BJ (cell line): ENCODE measurements at regions not wholly inside any gene's neighbourhood (a gene's known extent, or its start where the extent isn't known, plus 50 kb on each side); places are given as distances from the start of the nearest gene placed in this dataset.

Experiments used
- CTCF ChIA-PET: fragments of 350-600 bp; formaldehyde crosslinking; extraction: SDS; loops from one replicate; lab custom pipeline; 2021; ENCODE audit warnings: antibody characterized with exemption, inconsistent platforms; lab: Yijun Ruan, JAX
- POLR2A ChIA-PET: fragments of 300-600 bp; sonication (Branson Sonifier 250); formaldehyde crosslinking; extraction: SDS; loops from one replicate; lab custom pipeline; 2021; ENCODE audit warnings: antibody characterized with exemption; lab: Charles Lee
- DNase-seq: peaks from one replicate; pipeline ENCODE4 v3.0.0-alpha.2; 2011; ENCODE audit warnings: low read depth
- H3K27me3 ChIP-seq: 2 replicates; pipeline ENCODE4 v1.6.0; 2011; ENCODE audit warnings: low read length; ENCODE audit not compliant: control insufficient read depth, insufficient read depth
- H3K36me3 ChIP-seq: 2 replicates; pipeline ENCODE4 v1.5.1; 2011; ENCODE audit warnings: low read length; ENCODE audit not compliant: control insufficient read depth, insufficient read depth
- H3K4me3 ChIP-seq: 2 replicates; pipeline ENCODE4 v1.5.1; 2011; ENCODE audit warnings: low read depth, mild to moderate bottlenecking, control low read depth, low read length
- TF ChIP-seq, protein P1 (sequence below): IDR thresholded peaks from 2 replicates; pipeline ENCODE4 v1.5.1; 2011; ENCODE audit warnings: low read depth, mild to moderate bottlenecking, control low read depth, inconsistent platforms, low read length, moderate library complexity; ENCODE audit not compliant: insufficient read depth

DNA sequence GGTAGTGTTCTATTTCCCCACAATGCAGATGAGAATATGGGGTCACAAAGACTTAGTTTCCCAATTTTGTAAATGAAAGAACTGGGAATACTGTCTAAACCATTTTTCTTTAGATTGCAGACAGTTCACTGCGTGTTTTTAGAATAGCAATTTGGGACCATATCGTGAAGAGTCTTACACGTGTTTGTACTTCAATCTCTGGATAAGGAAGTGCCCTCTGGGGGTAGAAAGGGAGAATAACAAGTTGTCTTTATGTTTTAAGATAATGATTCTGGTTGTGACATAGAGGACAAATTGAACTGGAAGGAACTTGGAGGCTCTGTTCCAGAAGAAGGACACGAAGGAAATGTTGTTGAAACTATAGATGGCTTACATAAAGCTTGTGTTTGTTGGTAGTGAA is 457.7 kb downstream of the CBLN2 start:
- no peak for DNase-seq
- Histone ChIP-seq H3K4me3 (no peak overlapping the region), H3K36me3 (no peaks in the 10 kb centered on the region), H3K27me3 (no peaks in the 10 kb centered on the region)
- CTCF ChIA-PET = no interaction called here
- POLR2A ChIA-PET = no interaction called here
- TF ChIP-seq, protein P1, sequence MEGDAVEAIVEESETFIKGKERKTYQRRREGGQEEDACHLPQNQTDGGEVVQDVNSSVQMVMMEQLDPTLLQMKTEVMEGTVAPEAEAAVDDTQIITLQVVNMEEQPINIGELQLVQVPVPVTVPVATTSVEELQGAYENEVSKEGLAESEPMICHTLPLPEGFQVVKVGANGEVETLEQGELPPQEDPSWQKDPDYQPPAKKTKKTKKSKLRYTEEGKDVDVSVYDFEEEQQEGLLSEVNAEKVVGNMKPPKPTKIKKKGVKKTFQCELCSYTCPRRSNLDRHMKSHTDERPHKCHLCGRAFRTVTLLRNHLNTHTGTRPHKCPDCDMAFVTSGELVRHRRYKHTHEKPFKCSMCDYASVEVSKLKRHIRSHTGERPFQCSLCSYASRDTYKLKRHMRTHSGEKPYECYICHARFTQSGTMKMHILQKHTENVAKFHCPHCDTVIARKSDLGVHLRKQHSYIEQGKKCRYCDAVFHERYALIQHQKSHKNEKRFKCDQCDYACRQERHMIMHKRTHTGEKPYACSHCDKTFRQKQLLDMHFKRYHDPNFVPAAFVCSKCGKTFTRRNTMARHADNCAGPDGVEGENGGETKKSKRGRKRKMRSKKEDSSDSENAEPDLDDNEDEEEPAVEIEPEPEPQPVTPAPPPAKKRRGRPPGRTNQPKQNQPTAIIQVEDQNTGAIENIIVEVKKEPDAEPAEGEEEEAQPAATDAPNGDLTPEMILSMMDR = no peak

GRCh38 chr18:72075040-72075439 is 469.1 kb downstream of the CBLN2 start:
- POLR2A ChIA-PET = no interaction called here
- TF ChIP-seq, protein P1 = no peak
- no peaks in the 10 kb centered on the region for H3K36me3 ChIP-seq
- CTCF ChIA-PET = no interaction called here
- no peaks in the 10 kb centered on the region for H3K27me3 ChIP-seq
- DNase-seq = no peak
- H3K4me3 ChIP-seq = no peak overlapping the region

GRCh38 chr18:72063001-72063400 is 481.1 kb downstream of the CBLN2 start:
- no peak overlapping the region for H3K4me3 ChIP-seq
- TF ChIP-seq, protein P1 = no peak
- no peaks in the 10 kb centered on the region for H3K27me3 ChIP-seq
- POLR2A ChIA-PET = no interaction called here
- CTCF ChIA-PET = interaction anchor here (0.6 kb wide), 1 partner anchor 15 kb away, joined by 3 read pairs; no protein-coding TSS in a partner anchor
- DNase-seq = no peak
- no peaks in the 10 kb centered on the region for H3K36me3 ChIP-seq

- Histone ChIP-seq H3K27me3 (no peaks in the 10 kb centered on the region), H3K36me3 (no peaks in the 10 kb centered on the region), H3K4me3 (no peak overlapping the region)
- TF ChIP-seq, protein P1 = no peak
- POLR2A ChIA-PET = no interaction called here
- no peak for DNase-seq
- CTCF ChIA-PET = no interaction called here
These were observed 485.3 kb downstream of the CBLN2 start for GRCh38 chr18:72058851-72059250.

- Histone ChIP-seq H3K4me3 (no peak overlapping the region), H3K27me3 (no peaks in the 10 kb centered on the region), H3K36me3 (no peaks in the 10 kb centered on the region)
- TF ChIP-seq, protein P1 = no peak
- ChIA-PET CTCF (no interaction called here), POLR2A (no interaction called here)
- DNase-seq = no peak
These were observed 488.0 kb downstream of the CBLN2 start for GRCh38 chr18:72056171-72056570.
